Central memory CD8-positive, alpha-beta T cell (primary cell): ENCODE measurements at regions not wholly inside any gene's neighbourhood (a gene's known extent, or its start where the extent isn't known, plus 50 kb on each side); places are given as distances from the start of the nearest gene placed in this dataset.
"Not testable (repeated sequence)": the region's sequence is repeated elsewhere in the genome, so short reads cannot be mapped to it uniquely, and the experiment has no call there.

Source experiments
- ATAC-seq: fragments of 150-1000 bp; cut with Tn5 transposase; replicated peaks from 2 replicates; pipeline ENCODE4 v1.10.0; 2022; ENCODE audit warnings: mild to moderate bottlenecking, moderate FRiP score, moderate number of reproducible peaks; ENCODE audit not compliant: poor library complexity, severe bottlenecking; ENCODE audit errors: extremely low read depth
- DNase-seq, 2 donors: peaks; one replicate each; pipeline ENCODE4 v3.0.0; 2021; ENCODE audit warnings: low spot score in 2 of 2
- H3K27ac Mint-ChIP-seq: one replicate; pipeline ENCODE4 v1.8.0; 2022; ENCODE audit warnings: low read depth, mild to moderate bottlenecking, moderate library complexity, mixed read lengths
- H3K27me3 Mint-ChIP-seq: one replicate; pipeline ENCODE4 v1.8.0; 2022; ENCODE audit warnings: mixed read lengths
- H3K36me3 Mint-ChIP-seq: one replicate; pipeline ENCODE4 v1.8.0; 2022; ENCODE audit warnings: mild to moderate bottlenecking, moderate library complexity, mixed read lengths; ENCODE audit not compliant: insufficient read depth
- H3K4me1 Mint-ChIP-seq: one replicate; pipeline ENCODE4 v1.8.0; 2022; ENCODE audit warnings: mixed read lengths
- H3K4me3 Mint-ChIP-seq: one replicate; pipeline ENCODE4 v1.8.0; 2022; ENCODE audit warnings: mild to moderate bottlenecking, moderate library complexity, mixed read lengths
- H3K9me3 Mint-ChIP-seq: one replicate; pipeline ENCODE4 v1.8.0; 2022; ENCODE audit warnings: mixed read lengths

- no peaks in the 10 kb centered on the region for H3K9me3 Mint-ChIP-seq
- no peak for DNase-seq
- no peaks in the 10 kb centered on the region for H3K36me3 Mint-ChIP-seq
- no peak overlapping the region for H3K4me3 Mint-ChIP-seq
- peaks cover 34% of the 10 kb centered on the region for H3K27me3 Mint-ChIP-seq
- H3K4me1 Mint-ChIP-seq, result no peaks in the 10 kb centered on the region
- no peak for ATAC-seq
- no peak overlapping the region for H3K27ac Mint-ChIP-seq
Observed at GRCh38 chr22:23419171-23419570, 160.9 kb downstream of the IGLL1 start.

- peaks cover 34% of the 10 kb centered on the region for H3K27me3 Mint-ChIP-seq
- no peaks in the 10 kb centered on the region for H3K36me3 Mint-ChIP-seq
- ATAC-seq (no peak), DNase-seq (no peak)
- H3K9me3 Mint-ChIP-seq, result no peaks in the 10 kb centered on the region
- no peaks in the 10 kb centered on the region for H3K4me1 Mint-ChIP-seq
- no peak overlapping the region for H3K27ac Mint-ChIP-seq
- H3K4me3 Mint-ChIP-seq, result no peak overlapping the region
Observed at GRCh38 chr22:23418159-23418788, 161.8 kb downstream of the IGLL1 start.

- H3K36me3 Mint-ChIP-seq, ATAC-seq, H3K9me3 Mint-ChIP-seq, H3K4me3 Mint-ChIP-seq, DNase-seq, H3K4me1 Mint-ChIP-seq, H3K27ac Mint-ChIP-seq: not testable (repeated sequence)
- H3K27me3 Mint-ChIP-seq, result peaks cover 34% of the 10 kb centered on the region
Observed at GRCh38 chr22:23417327-23417726, 162.8 kb downstream of the IGLL1 start.

GRCh38 chr22:23416169-23416690 is 163.9 kb downstream of the IGLL1 start:
- H3K27me3 Mint-ChIP-seq, result peaks cover 34% of the 10 kb centered on the region
- not testable (repeated sequence) for ATAC-seq, H3K4me3 Mint-ChIP-seq, H3K27ac Mint-ChIP-seq, H3K4me1 Mint-ChIP-seq, DNase-seq, H3K36me3 Mint-ChIP-seq, H3K9me3 Mint-ChIP-seq

- DNase-seq, result no peak
- peaks cover 34% of the 10 kb centered on the region for H3K27me3 Mint-ChIP-seq
- ATAC-seq, result no peak
Observed at GRCh38 chr22:23415490-23415851, 164.6 kb downstream of the IGLL1 start.

GRCh38 chr22:23414727-23415489 is 165.2 kb downstream of the IGLL1 start:
- H3K9me3 Mint-ChIP-seq, result no peaks in the 10 kb centered on the region
- no peaks in the 10 kb centered on the region for H3K4me1 Mint-ChIP-seq
- ATAC-seq, result no peak
- no peak overlapping the region for H3K4me3 Mint-ChIP-seq
- H3K36me3 Mint-ChIP-seq, result no peaks in the 10 kb centered on the region
- no peak overlapping the region for H3K27ac Mint-ChIP-seq
- H3K27me3 Mint-ChIP-seq, result peaks cover 34% of the 10 kb centered on the region
- DNase-seq, result no peak

More at GRCh38 chr22:23415490-23415851, 164.6 kb downstream of the IGLL1 start:
- Mint-ChIP-seq H3K4me1 (no peaks in the 10 kb centered on the region), H3K4me3 (no peak overlapping the region), H3K9me3 (no peaks in the 10 kb centered on the region), H3K27ac (no peak overlapping the region), H3K36me3 (no peaks in the 10 kb centered on the region)

GRCh38 chr22:23411739-23412138 is 168.4 kb downstream of the IGLL1 start:
- no peak overlapping the region for H3K4me3 Mint-ChIP-seq
- H3K27me3 Mint-ChIP-seq, result peaks cover 11% of the 10 kb centered on the region
- H3K27ac Mint-ChIP-seq, result no peak overlapping the region
- DNase-seq (no peak), ATAC-seq (no peak)
- no peaks in the 10 kb centered on the region for H3K4me1 Mint-ChIP-seq
- no peaks in the 10 kb centered on the region for H3K36me3 Mint-ChIP-seq
- H3K9me3 Mint-ChIP-seq, result no peaks in the 10 kb centered on the region

- no peak overlapping the region for H3K27ac Mint-ChIP-seq
- no peaks in the 10 kb centered on the region for H3K4me1 Mint-ChIP-seq
- ATAC-seq (no peak), DNase-seq (no peak)
- no peaks in the 10 kb centered on the region for H3K9me3 Mint-ChIP-seq
- peaks cover 2% of the 10 kb centered on the region for H3K27me3 Mint-ChIP-seq
- H3K4me3 Mint-ChIP-seq, result no peak overlapping the region
- H3K36me3 Mint-ChIP-seq, result no peaks in the 10 kb centered on the region
Observed at GRCh38 chr22:23410411-23410810, 169.7 kb downstream of the IGLL1 start.

GRCh38 chr22:23409976-23410375 is 170.1 kb downstream of the IGLL1 start:
- no peaks in the 10 kb centered on the region for H3K9me3 Mint-ChIP-seq
- H3K4me3 Mint-ChIP-seq, result no peak overlapping the region
- no peaks in the 10 kb centered on the region for H3K27me3 Mint-ChIP-seq
- no peaks in the 10 kb centered on the region for H3K36me3 Mint-ChIP-seq
- no peak overlapping the region for H3K27ac Mint-ChIP-seq
- ATAC-seq, result no peak
- no peak for DNase-seq
- no peaks in the 10 kb centered on the region for H3K4me1 Mint-ChIP-seq

- DNase-seq (no peak), ATAC-seq (no peak)
- Mint-ChIP-seq H3K36me3 (no peaks in the 10 kb centered on the region), H3K9me3 (no peaks in the 10 kb centered on the region), H3K4me1 (no peaks in the 10 kb centered on the region), H3K27ac (no peak overlapping the region), H3K27me3 (peaks cover 7% of the 10 kb centered on the region), H3K4me3 (no peak overlapping the region)
Observed at GRCh38 chr22:23408321-23408720, 171.8 kb downstream of the IGLL1 start.

- Mint-ChIP-seq H3K27ac (no peak overlapping the region), H3K9me3 (no peaks in the 10 kb centered on the region), H3K4me3 (no peak overlapping the region), H3K4me1 (no peaks in the 10 kb centered on the region), H3K27me3 (peaks cover 7% of the 10 kb centered on the region), H3K36me3 (no peaks in the 10 kb centered on the region)
- ATAC-seq (no peak), DNase-seq (no peak)
Observed at GRCh38 chr22:23405366-23405851, 174.7 kb downstream of the IGLL1 start.

- Mint-ChIP-seq H3K36me3 (no peaks in the 10 kb centered on the region), H3K4me1 (no peaks in the 10 kb centered on the region), H3K9me3 (no peaks in the 10 kb centered on the region), H3K27ac (no peak overlapping the region), H3K27me3 (peaks cover 7% of the 10 kb centered on the region), H3K4me3 (no peak overlapping the region)
- ATAC-seq (no peak), DNase-seq (no peak)
Observed at GRCh38 chr22:23404689-23405365, 175.3 kb downstream of the IGLL1 start.
